Fibroblast of peridontal ligament (primary cell): ENCODE measurements at regions not wholly inside any gene's neighbourhood (a gene's known extent, or its start where the extent isn't known, plus 50 kb on each side); places are given as distances from the start of the nearest gene placed in this dataset.

Experiments
- DNase-seq: peaks from one replicate; pipeline ENCODE4 v3.0.0-alpha.2; 2010; ENCODE audit errors: extremely low read depth

DNA sequence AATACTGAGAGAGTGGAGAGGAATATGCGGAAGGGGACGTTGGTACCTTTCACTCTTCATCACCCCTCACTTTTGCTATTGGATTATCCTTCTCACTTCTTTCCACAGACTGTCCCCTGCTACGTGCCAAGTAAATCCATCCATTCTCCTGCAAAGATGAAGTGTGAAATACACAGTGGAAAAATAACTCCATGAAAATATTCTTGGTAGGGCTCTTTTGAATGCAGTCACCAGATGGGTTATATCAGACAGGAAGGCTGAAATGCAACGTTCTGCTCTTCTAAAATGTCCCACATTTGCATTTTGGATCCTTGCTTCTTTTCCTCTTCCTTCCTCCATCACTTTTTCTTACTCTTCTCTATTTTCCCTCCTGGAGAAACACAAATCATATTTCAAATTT is 510.3 kb upstream of the CLINT1 start:
- DNase-seq = no peak

DNA sequence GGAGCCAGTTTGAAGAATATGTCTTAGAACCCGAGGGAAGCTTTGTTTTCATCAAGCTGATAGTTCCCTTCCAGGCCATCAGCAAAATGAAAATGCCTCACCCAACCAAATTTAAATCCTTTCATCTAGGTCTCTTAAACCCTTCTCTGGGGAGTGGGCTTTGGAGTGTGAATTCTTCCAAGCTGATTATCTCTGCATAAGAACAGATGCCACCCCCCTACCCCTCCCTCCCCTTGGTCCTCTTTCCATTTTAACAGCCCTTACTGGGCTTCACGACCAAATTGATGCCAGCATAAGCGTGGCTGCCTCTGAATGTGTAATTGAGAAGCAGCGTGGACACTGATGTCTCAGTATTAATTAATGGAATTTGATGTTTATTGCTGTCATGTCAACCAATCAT is 509.7 kb upstream of the CLINT1 start:
- DNase-seq = no peak

- DNase-seq = no peak
These were observed 505.4 kb upstream of the CLINT1 start for GRCh38 chr5:158364367-158364766.

DNA sequence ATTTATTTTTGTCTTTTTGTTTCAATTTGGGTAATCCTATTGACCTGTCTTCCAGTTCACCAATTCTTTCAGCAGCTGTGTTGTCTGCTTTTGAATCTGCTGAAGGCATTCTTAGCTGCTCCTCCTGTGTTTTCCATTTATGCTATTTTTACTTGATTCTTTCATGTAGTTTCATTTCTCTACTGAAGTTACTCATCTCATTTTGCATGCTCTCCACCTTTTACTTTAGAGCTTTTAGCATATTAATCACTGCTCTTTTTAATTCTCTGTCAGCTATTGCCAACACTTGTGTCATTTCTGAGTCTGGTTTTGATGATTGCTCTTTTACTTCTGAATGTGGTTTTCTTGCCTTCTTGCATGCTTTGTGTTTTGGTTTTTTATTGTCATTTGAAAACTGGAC is 496.0 kb upstream of the CLINT1 start:
- DNase-seq = no peak

DNA sequence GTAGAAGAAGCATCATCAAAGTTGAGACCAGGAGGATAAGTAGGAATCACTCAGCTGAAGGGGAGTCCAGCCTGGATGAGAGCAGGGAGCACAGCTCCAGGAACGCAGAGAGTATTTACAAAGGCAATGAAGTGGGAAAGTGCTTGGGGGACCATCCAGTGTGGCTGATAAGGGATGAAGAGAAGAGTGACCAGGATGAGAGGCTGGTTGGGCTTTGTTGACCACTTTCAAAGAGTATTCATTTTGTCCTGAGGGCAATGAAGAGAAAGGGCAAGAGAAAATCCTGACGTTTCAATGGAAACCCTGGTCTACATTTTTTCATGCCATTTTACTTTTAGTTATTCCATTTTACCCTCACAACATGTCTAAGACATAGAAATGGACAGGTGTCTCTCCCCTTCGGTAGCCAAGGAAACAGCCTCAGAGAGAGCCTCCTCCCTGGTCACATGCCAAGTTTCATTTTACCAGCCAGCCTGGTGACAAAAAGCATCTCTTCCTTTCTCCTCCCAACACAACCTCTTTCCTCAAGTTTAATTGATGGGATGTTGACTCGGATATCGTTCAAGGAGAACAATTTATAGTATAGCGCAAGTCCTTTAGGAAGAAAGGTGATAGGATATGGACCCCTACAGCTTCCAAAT is 492.7 kb upstream of the CLINT1 start:
- no peak for DNase-seq

DNA sequence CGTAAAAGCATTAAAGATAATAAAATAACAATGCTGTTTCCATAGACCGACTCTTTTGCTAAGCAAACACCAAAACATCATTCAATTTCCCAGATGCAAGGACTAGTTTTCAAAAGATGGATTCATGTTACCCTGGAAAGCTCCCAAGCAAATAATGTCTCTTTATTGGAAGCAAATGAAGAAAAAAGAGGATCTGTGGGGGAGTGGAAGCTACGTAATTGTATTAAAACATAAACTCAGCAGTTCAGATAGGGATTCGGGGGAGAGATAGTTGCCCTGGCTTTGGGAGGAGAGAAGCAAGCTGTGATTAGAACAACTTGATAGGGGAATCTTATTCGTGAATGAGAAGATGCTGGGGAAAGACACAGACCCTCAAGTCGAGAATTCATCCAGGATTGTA is 491.0 kb upstream of the CLINT1 start:
- DNase-seq = peak; percentile 43

GRCh38 chr5:158344376-158344775 is 485.4 kb upstream of the CLINT1 start:
- peak; percentile 25 for DNase-seq

DNA sequence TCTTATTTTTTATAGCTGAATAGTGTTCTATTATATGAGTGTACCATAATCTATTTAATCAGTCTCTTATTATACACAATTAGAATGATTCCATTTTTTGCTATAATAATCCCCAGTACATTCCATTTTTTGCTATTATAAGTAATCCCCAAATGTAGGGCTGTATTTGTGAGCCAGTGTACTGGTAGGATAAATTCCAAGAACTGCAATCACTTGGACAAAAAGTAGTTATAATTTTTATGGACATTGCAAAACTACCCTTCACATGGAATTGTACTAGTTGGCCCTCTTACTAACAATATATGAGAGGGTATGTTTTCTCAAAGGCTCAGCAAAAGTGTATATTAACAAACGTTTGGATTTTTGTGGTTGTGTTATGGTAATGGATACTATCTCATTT is 481.7 kb upstream of the CLINT1 start:
- DNase-seq = peak; percentile 25

DNA sequence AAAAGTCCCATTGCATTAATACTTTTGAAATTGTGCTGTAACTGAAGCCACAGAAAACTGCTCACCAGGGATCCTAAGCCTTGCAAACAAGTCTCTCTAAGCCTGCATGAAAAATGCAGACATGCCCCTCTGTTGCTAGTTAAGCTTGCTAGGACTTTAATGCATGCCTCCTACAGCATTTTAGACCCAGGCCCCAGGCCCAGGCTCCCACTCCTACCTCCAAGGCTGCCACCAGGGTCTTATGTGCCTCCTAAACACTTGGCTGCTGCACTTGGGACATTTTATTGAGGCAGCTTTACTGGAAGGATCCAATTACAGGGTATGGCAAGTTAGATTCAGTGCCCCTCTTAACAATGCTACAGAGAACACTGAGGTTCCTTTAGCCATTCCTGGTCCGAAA is 467.3 kb upstream of the CLINT1 start:
- no peak for DNase-seq

- no peak for DNase-seq
These were observed 465.3 kb upstream of the CLINT1 start for GRCh38 chr5:158324236-158324635.

GRCh38 chr5:158322620-158323019 is 463.7 kb upstream of the CLINT1 start:
- no peak for DNase-seq

- DNase-seq = no peak
These were observed 462.0 kb upstream of the CLINT1 start for GRCh38 chr5:158320934-158321333.

DNA sequence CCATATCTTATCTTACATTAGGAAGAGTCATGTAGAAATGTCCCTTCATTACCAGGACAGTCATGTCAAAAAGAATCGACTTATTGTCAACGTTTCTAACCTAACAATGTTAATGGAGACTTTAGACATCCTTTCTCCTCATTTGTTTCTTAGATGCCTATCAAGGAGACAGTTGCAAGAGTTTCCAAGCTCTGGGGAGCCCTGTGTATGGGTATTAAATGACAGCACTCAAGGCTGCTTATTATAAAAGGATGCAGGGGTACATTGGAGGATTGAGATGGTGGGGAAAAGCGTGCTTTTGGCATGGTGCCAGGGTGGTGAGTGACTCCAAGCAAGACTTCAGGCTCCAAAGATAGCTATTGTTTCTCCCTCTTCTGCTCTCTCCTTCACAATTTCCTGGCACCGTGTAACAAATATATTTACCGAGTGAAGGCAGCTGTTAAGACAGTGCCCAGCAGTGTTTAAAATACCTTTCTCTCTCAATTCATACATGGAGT is 461.3 kb upstream of the CLINT1 start:
- no peak for DNase-seq

- no peak for DNase-seq
These were observed 458.6 kb upstream of the CLINT1 start for GRCh38 chr5:158317507-158317906.

- DNase-seq = no peak
These were observed 455.0 kb upstream of the CLINT1 start for GRCh38 chr5:158313733-158314464.

GRCh38 chr5:158313027-158313732 is 454.2 kb upstream of the CLINT1 start:
- peak; percentile 38 for DNase-seq

DNA sequence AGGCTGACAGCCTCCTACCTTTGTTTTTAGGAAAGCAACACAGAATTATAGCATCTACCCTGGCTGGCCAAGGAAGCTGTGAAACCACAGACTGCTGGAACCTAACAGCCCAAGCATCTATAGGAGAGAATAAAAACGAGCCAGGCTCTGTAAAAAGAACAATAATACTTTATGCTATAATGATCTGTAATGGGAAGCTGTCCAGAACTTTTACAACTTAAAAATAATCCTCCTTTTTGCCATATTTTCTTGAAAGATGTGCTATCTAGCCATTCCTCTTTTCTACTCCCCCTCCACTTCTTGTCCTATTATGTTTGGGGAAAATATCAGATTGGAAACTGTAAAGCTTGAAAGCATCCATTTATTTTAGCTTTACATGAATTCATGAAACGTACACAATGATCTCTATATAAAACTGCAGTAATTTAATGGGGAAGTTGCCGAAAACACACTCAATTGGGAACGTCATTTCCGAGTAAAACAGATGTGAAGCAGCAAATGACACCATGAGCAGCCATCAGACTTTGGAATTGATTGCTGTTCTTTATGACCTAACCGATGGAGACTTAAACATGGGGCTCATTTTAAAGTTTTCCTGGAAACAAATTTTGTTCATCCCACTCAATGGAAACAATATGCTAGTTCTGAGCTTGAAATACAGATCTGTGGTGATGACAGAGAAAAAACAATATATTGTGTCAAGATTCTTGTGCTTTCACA is 450.3 kb upstream of the CLINT1 start:
- no peak for DNase-seq

DNA sequence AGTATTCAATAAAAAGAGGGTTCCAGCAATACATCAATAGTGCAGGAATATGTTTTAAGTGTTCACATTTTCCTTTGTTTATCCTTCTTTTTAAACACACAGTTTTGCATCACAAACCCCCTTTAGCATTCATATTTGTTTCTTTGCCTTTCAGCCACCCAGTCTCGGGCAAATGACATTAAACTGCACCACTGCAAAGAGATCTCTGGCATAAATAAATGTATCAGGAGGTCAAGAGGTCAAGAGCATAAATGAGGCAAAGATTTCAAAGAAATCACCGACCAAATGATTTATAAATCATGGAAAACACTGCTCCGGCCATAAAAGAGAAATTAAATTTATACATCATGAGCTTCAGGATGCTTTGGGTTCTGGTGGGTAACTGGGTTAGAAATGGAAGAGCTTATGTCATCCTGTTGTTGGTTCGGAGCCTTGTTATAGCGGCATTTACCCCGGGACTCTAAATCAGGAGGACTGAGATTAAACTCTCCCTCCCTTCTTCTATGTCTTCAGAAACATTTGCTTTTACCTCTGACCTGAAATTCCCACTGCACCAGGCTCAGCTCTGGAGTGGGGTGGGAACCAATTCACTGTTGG is 449.6 kb upstream of the CLINT1 start:
- DNase-seq = no peak

DNA sequence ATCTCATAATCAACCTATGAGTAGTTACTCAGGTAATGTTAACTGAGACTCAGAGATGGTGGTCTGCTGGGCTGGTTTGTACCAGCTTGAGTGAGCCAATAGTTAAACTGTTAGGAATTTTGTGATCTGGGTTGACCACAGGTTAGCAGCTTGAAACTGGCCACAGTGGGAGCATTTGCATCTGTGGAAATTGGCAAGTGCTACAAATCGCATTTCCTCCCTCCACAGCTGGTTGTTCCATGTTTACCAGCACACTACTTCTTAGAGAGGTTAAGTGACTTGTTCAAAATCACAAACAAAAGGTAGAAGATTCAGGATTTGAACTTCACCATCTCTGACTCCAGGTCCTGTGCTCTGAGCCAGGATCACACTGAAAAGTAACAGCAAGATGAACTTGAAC is 446.9 kb upstream of the CLINT1 start:
- DNase-seq = no peak

DNA sequence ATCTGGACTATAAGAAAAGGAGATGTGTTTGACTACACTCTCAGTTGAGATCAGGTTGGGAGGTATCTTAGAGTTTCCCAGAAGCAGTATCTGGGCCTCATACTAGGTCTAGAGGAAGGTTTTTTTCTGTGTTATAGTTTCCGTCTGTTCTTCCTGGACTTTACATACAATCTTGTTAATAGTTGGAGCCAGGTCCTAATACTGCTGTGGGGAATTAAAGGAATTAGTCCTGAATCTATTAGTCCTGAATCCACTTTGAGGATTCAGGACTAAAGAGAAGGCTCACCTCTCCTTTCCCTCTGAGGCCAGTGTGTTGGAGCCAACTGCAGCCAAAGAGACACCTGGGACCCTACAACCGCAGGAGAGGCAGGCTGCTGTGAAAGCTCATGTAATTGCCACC is 445.7 kb upstream of the CLINT1 start:
- no peak for DNase-seq

DNA sequence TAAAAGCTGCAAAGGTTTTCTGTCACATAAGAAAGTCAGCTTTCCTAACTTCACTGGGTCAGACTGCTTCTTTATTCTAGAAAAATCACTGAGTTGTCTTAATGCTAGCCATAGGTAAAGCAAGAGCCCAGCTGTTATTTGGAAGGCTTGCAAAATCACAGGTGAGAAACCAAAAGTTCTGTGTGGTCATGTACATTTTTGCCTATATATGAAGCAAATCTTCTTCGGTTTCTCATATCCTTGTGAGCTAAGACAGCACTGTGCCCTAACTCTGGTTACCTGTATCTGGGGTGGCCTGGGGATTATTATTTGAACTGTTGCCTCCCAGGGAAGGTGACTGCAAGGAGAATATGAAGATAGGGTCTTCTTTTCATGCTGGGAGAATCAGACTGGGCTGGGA is 444.9 kb upstream of the CLINT1 start:
- no peak for DNase-seq

DNA sequence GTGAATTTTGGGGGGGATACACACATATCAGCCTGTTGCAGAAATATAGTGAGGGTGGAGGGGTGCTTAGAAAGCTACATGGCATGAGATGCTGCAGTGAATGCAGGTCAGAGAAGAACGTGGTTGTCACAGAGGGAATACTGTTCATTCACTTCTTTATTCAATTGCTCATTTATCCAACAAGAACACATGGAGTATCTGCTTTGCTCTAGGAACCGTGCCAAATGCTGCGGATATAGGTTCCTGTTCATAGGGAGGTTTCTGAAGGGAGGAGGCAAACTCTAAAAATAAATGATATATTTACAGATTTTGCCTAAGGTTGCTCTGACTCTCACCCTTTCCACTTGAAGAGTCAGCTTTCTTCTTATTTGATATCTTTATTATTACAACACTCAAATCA is 444.3 kb upstream of the CLINT1 start:
- no peak for DNase-seq
